ENCODE measurements at regions not wholly inside any gene's neighbourhood (a gene's known extent, or its start where the extent isn't known, plus 50 kb on each side); places are given as distances from the start of the nearest gene placed in this dataset.
A peak's percentile ranks its signal among the peaks of the same experiment; 100 is the strongest.
"Not testable (repeated sequence)": the region's sequence is repeated elsewhere in the genome, so short reads cannot be mapped to it uniquely, and the experiment has no call there.

GRCh38 chr10:46749470-46749869, 161.8 kb upstream of the PTPN20 start:
- DNase-seq: peak; percentile 62

GRCh38 chr10:46753763-46754162, 157.5 kb upstream of the PTPN20 start:
- not testable (repeated sequence) for DNase-seq

- DNase-seq: not testable (repeated sequence)
Observed at GRCh38 chr10:46761471-46761870, 149.8 kb upstream of the PTPN20 start.

DNA sequence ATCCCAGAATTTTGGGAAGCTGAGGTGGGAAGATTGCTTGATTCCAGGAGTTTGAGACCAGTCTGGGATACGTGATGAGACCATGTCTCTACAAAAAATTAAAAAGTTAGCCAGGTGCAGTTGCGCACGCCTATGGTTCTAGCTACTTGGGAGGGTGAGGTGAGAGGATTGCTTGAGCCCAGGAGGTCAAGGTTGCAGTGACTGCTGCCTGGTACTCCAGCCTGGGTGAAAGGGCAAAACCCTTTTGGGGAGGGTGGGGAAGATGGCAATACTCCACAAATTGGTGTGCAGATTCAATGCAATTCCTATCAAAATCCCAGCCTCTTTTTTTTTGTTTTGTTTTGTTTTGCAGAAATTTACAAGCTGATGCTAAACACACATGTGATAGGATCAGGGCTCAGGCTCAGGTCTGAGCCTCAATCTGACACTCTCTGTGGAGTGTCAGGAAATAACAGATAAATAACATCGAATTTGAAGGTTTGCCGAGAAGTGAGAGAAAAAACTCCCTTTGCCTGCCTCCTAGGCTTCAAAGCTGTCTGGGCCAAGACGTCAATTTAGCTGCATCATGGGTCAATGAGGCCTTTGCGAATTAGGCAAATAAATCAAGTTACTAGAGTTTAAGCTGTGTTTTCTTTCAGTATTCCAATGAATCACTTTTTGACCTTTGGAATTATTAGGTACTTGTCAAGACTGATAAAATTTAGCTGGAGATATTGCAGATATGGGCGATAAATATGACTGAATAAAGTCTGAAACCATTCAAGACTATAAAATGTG, 142.5 kb upstream of the PTPN20 start:
- DNase-seq: not testable (repeated sequence)

DNA sequence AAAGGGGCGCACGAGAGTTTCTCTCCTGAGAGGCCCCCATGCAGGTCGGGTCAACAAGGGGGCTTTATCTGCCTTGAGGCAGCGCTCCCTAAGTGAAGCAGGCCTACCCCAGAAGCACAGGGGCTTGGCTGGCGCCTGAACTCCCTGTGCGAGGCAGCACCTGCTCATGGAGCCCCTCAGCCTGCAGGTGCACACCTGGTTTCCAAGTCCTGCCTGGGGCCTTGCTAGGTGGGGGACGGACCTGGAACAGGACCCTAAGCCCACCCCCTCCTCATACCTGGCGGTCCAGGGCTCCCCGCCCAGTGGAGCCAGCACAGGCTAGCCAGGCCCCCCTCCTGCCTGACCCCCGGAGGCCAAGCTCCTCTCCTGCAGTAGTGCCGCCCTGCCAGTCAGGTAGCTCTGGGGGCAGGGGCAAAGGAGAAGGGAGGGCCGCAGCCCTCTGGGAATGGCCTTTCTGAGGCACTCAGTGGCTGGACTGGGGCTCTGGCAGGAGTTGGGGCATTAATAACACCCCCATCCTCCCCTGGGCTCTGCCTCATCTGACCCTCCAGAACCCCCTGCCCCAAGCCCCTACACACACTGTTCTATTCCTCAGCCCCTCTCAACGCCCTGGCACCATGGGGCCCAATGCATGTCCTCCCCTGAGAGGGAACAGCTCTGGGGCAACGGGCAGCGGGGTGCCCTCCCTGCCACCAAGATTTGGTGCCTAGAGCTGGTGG, 137.9 kb upstream of the PTPN20 start:
- DNase-seq: not testable (repeated sequence)

DNA sequence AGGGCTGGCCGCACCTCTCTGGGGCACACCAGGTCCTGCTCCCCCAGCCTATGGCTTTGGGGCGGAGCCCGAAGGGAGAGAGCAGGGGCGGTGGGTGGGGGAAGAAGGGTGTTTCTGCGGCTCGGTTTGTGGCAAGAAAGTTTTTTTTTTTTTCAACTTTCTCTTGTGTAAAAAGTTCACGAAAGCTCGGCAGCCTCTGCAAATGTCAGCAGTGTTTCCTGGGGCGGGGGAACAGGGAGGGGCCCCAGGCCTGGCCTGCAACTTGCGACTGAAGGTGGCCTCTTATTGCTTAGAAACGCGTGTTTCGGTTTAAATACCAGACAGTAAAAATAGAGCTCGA, 137.4 kb upstream of the PTPN20 start:
- peak; percentile 44 for DNase-seq

DNA sequence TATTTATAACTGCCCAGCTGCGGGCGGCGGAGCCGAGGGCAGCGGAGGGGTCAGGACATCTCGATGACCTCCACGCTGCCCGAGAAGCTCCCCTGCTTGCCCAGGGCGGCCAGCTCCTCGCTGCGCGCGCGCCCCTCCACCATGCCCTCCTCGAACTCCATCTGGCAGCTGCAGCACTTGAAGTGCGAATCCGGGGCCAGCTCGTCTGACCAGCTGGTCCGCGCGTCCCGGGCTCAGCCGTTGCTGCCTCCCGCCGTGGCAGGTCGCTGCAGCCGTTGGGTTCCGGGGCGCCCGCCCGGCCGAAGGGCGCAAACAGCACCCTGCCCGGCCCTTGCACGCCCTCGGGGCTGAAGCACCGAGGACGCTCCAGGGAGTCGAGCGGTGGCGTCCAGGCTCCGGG, 136.9 kb upstream of the PTPN20 start:
- DNase-seq: not testable (repeated sequence)

DNA sequence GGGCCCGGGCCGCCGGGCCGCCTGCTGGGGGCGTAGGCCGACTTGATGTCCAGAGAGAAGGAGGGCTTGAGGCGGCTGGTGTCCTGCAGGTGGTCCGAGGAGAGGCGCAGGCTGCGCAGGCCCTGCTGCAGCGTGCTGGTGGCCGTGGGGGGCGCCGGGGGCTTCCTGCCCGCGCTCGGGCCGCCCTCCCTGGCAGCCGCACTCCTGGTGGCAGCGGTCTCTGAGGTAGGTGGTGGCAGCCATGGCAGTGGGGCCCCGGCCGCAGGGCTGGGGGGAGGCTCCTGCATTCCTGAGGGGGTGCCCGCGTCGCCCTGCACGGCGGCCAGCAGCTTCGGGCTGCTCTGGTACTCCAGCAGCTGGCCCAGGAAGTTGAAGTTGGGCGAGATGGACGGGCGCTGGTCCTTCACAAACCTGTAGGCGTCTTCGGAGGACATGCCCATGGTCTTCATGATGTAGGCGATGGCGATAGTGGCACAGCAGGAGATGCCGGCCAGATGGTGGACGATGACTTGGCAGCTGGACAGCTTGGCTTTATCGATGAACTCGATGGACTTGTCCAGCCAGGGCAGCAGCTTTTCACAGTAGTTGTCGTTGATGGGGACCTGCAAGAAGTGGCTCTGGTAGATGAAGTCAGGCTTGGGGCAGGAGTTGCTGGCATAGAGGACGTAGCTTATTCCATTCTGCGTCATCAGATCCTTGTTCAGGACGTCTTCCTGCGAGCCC, 136.1 kb upstream of the PTPN20 start:
- DNase-seq: not testable (repeated sequence)

GRCh38 chr10:46775668-46776059, 135.6 kb upstream of the PTPN20 start:
- not testable (repeated sequence) for DNase-seq

- peak; percentile 20 for DNase-seq
Observed at GRCh38 chr10:46779571-46779970, 131.7 kb upstream of the PTPN20 start.

GRCh38 chr10:46780164-46780563, 131.1 kb upstream of the PTPN20 start:
- DNase-seq: not testable (repeated sequence)

- DNase-seq: not testable (repeated sequence)
Observed at GRCh38 chr10:46781001-46781400, 130.2 kb upstream of the PTPN20 start.

GRCh38 chr10:46782001-46782874, 129.0 kb upstream of the PTPN20 start:
- DNase-seq: not testable (repeated sequence)

GRCh38 chr10:46784665-46785064, 126.6 kb upstream of the PTPN20 start:
- DNase-seq: not testable (repeated sequence)

DNA sequence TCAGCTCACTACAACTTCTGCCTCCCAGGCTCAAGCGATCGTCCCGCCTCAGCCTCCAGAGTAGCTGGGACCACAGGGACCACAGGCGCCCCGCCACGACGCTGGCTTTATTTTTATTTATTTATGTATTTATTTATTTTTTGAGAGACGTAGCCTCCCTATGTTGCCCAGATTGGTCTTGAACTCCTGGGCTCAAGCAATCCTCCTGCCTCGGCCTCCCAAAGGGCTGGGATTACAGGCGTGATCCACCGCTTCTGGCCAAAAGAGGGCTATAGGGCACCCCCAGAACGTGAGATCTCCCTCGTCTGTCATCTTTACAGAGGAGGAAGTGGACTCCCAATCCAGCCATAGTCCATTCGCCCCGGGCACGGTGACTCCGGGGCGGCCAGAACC, 125.1 kb upstream of the PTPN20 start:
- DNase-seq: peak; percentile 10

GRCh38 chr10:46786518-46787320, 124.5 kb upstream of the PTPN20 start:
- DNase-seq: peak; percentile 89

GRCh38 chr10:46787321-46787615, 124.0 kb upstream of the PTPN20 start:
- peak; percentile 76 for DNase-seq

- not testable (repeated sequence) for DNase-seq
Observed at GRCh38 chr10:46792657-46793357, 118.4 kb upstream of the PTPN20 start.

DNA sequence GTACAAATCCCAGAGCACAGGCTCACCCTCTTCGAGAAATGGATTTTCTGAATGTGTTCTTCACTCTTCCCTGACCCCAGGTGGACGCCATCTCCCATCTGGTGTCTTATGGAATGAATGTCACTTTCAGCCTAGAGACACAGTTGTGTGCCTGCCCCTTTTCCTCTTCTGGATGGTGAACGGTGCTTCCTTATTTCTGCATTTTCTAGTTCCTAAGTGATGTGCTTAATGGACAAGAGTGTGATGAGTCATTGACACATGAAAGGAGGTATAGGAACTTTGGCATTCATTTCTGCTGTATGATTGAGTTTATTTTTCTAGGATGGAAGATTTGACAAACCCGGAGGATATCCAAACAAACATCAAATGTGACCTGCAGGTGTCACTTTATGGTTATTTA, 114.9 kb upstream of the PTPN20 start:
- DNase-seq: not testable (repeated sequence)

- DNase-seq: not testable (repeated sequence)
Observed at GRCh38 chr10:46802010-46802409, 109.2 kb upstream of the PTPN20 start.

GRCh38 chr10:46803082-46803481, 108.1 kb upstream of the PTPN20 start:
- DNase-seq: peak; percentile 6

All from hematopoietic multipotent progenitor cell treated with erythropoietin and hydrocortisone succinate and interleukin-3 and kit ligand, for 4 days (in vitro differentiated cells).